ENCODE measurements at regions not wholly inside any gene's neighbourhood (a gene's known extent, or its start where the extent isn't known, plus 50 kb on each side); places are given as distances from the start of the nearest gene placed in this dataset.

- CTCF ChIA-PET, result no interaction called here
- no TSS peak for BruUV-seq (replicated peaks)
Observed at GRCh38 chr4:1543976-1544375, 137.7 kb upstream of the NKX1-1 start.

GRCh38 chr4:1543561-1543960 lies 137.3 kb upstream of the NKX1-1 start:
- DNase-seq, result no peak
- no peaks in the 10 kb centered on the region for H3K79me2 ChIP-seq (ENCODE audit: low read length)
- POLR2A ChIA-PET (ENCODE audit: unreplicated experiment), result no interaction called here
- no peak for TF ChIP-seq EZH2 (IDR thresholded peaks at IDR 0.05; ENCODE audit: low read length, unreplicated experiment)
- TF ChIP-seq EZH2phosphoT487 (IDR thresholded peaks at IDR 0.05; ENCODE audit: borderline replicate concordance, low read length), result no peak
- TF ChIP-seq CTCF (conservative IDR thresholded peaks at IDR 0.05; ENCODE audit: low read depth, low read length), result no peak
- no peak overlapping the region for H3K4me3 ChIP-seq (ENCODE audit: low read length)
- peaks cover 39% of the 10 kb centered on the region for H3K4me1 ChIP-seq (ENCODE audit: insufficient read depth, low read length)
- BruUV-seq (replicated peaks), result no TSS peak
- H2AFZ ChIP-seq (ENCODE audit: low read length), result no peak overlapping the region
- intact Hi-C loops (cut with micrococcal nuclease), result no loop called here
- no peaks in the 10 kb centered on the region for H3K27me3 ChIP-seq (ENCODE audit: low read length)
- no peaks in the 10 kb centered on the region for H3K36me3 ChIP-seq (ENCODE audit: low read depth, low read length)
- no peak overlapping the region for H3K27ac ChIP-seq (ENCODE audit: low read length)
- H3K9ac ChIP-seq (ENCODE audit: low read length), result no peak overlapping the region
- H3K9me3 ChIP-seq (ENCODE audit: low read length), result no peaks in the 10 kb centered on the region
- no peaks in the 10 kb centered on the region for H3K9me2 ChIP-seq (replicated peaks; ENCODE audit: low read length)
- no peaks in the 10 kb centered on the region for H4K20me1 ChIP-seq (ENCODE audit: low read length)
- no peak overlapping the region for H3K4me2 ChIP-seq (ENCODE audit: low read length)
- no peak for ATAC-seq
- CTCF ChIA-PET, result no interaction called here
- H3F3A ChIP-seq (ENCODE audit: low read length, unreplicated experiment), result no peaks in the 10 kb centered on the region

More at GRCh38 chr4:1543976-1544375, 137.7 kb upstream of the NKX1-1 start:
- TF ChIP-seq CTCF (conservative IDR thresholded peaks at IDR 0.05; ENCODE audit: low read depth, low read length) (no peak), EZH2 (IDR thresholded peaks at IDR 0.05; ENCODE audit: low read length, unreplicated experiment) (no peak), EZH2phosphoT487 (IDR thresholded peaks at IDR 0.05; ENCODE audit: borderline replicate concordance, low read length) (no peak)
- Histone ChIP-seq H3K4me2 (ENCODE audit: low read length) (no peak overlapping the region), H3K4me3 (ENCODE audit: low read length) (no peak overlapping the region), H3K9me3 (ENCODE audit: low read length) (no peaks in the 10 kb centered on the region), H3K27me3 (ENCODE audit: low read length) (no peaks in the 10 kb centered on the region), H2AFZ (ENCODE audit: low read length) (no peak overlapping the region), H4K20me1 (ENCODE audit: low read length) (no peaks in the 10 kb centered on the region), H3F3A (ENCODE audit: low read length, unreplicated experiment) (no peaks in the 10 kb centered on the region), H3K36me3 (ENCODE audit: low read depth, low read length) (no peaks in the 10 kb centered on the region), H3K9me2 (replicated peaks; ENCODE audit: low read length) (no peaks in the 10 kb centered on the region), H3K4me1 (ENCODE audit: insufficient read depth, low read length) (peaks cover 40% of the 10 kb centered on the region), H3K79me2 (ENCODE audit: low read length) (no peaks in the 10 kb centered on the region), H3K27ac (ENCODE audit: low read length) (no peak overlapping the region), H3K9ac (ENCODE audit: low read length) (no peak overlapping the region)
- no peak for DNase-seq
- intact Hi-C loops (cut with micrococcal nuclease), result no loop called here
- no peak for ATAC-seq
- POLR2A ChIA-PET (ENCODE audit: unreplicated experiment), result no interaction called here

GRCh38 chr4:1542516-1543320 lies 136.5 kb upstream of the NKX1-1 start:
- intact Hi-C loops (cut with micrococcal nuclease), result no loop called here
- POLR2A ChIA-PET (ENCODE audit: unreplicated experiment), result interaction anchor here (0.6 kb wide), 1 partner anchor 385 kb away, joined by 13 read pairs; no protein-coding TSS in a partner anchor
- no peaks in the 10 kb centered on the region for H3K9me3 ChIP-seq (ENCODE audit: low read length)
- H3K4me3 ChIP-seq (ENCODE audit: low read length), result no peak overlapping the region
- CTCF ChIA-PET, result no interaction called here
- no peak overlapping the region for H2AFZ ChIP-seq (ENCODE audit: low read length)
- no peaks in the 10 kb centered on the region for H4K20me1 ChIP-seq (ENCODE audit: low read length)
- no peaks in the 10 kb centered on the region for H3K9me2 ChIP-seq (replicated peaks; ENCODE audit: low read length)
- H3K27me3 ChIP-seq (ENCODE audit: low read length), result no peaks in the 10 kb centered on the region
- ATAC-seq, result no peak
- peak overlapping the region; percentile 68 for H3K4me2 ChIP-seq (ENCODE audit: low read length)
- H3K36me3 ChIP-seq (ENCODE audit: low read depth, low read length), result no peaks in the 10 kb centered on the region
- TF ChIP-seq CTCF (conservative IDR thresholded peaks at IDR 0.05; ENCODE audit: low read depth, low read length), result no peak
- no TSS peak for BruUV-seq (replicated peaks)
- no peaks in the 10 kb centered on the region for H3F3A ChIP-seq (ENCODE audit: low read length, unreplicated experiment)
- DNase-seq, result peak; percentile 49
- H3K4me1 ChIP-seq (ENCODE audit: insufficient read depth, low read length), result peaks cover 34% of the 10 kb centered on the region
- H3K9ac ChIP-seq (ENCODE audit: low read length), result no peak overlapping the region
- peak overlapping the region; percentile 16; the same call in 1 of the 2 replicates for H3K27ac ChIP-seq (ENCODE audit: low read length)
- H3K79me2 ChIP-seq (ENCODE audit: low read length), result no peaks in the 10 kb centered on the region

All from PC-3 (cell line).